ENCODE measurements at regions not wholly inside any gene's neighbourhood (a gene's known extent, or its start where the extent isn't known, plus 50 kb on each side); places are given as distances from the start of the nearest gene placed in this dataset.

GRCh38 chr5:164934561-164934960 lies 1429.1 kb downstream of the MAT2B start:
- no peak for DNase-seq

GRCh38 chr5:164941132-164941531 lies 1435.7 kb downstream of the MAT2B start:
- no peak for DNase-seq

DNA sequence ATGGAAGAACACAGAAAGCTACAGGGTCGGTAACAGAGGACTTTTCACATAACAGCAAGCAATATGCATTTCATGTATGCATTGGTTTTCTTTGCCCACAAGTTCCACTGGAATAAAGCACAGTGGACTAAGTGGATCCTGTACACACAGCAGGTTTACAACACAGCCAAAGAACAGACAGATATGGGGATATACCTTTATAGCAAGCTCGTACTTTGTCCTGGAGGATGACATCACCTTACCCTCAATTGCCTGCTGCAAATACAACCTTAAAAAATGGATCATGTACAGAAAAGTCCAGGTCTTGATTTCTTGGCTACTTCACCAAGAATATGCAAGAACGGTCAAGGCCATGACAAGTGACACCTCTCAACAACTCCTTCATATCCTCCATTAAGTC lies 1445.5 kb downstream of the MAT2B start:
- no peak for DNase-seq

- DNase-seq: no peak
Measured at GRCh38 chr5:164951570-164951969, 1446.2 kb downstream of the MAT2B start.

GRCh38 chr5:164958688-164959087 lies 1453.3 kb downstream of the MAT2B start:
- DNase-seq: no peak

- DNase-seq: no peak
Measured at GRCh38 chr5:164959761-164960160, 1454.3 kb downstream of the MAT2B start.

- DNase-seq: no peak
Measured at GRCh38 chr5:164962329-164962961, 1457.0 kb downstream of the MAT2B start.

- no peak for DNase-seq
Measured at GRCh38 chr5:164966611-164967010, 1461.2 kb downstream of the MAT2B start.

GRCh38 chr5:164967354-164967753 lies 1461.9 kb downstream of the MAT2B start:
- DNase-seq: no peak

DNA sequence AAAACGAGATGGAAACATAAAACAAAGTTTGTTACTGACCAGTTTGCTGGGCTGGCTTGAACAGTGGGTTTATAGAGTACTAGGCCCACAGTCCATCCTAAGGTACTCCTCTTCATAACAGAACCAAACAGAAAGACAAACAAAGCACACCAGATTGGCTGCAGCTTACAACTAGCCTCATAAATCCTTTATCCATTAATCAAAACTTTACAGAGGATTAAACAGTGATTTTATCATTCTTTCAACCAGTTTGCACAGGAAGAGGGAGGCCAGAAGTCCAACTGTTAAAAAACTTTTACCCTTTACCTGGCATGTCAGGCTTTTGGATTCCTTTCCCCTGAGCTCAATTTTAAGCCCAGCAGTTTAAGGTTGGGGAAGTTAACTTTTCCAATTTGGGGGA lies 1467.6 kb downstream of the MAT2B start:
- DNase-seq: no peak

- DNase-seq: no peak
Measured at GRCh38 chr5:164975986-164976385, 1470.6 kb downstream of the MAT2B start.

GRCh38 chr5:164980480-164980879 lies 1475.1 kb downstream of the MAT2B start:
- DNase-seq: no peak

DNA sequence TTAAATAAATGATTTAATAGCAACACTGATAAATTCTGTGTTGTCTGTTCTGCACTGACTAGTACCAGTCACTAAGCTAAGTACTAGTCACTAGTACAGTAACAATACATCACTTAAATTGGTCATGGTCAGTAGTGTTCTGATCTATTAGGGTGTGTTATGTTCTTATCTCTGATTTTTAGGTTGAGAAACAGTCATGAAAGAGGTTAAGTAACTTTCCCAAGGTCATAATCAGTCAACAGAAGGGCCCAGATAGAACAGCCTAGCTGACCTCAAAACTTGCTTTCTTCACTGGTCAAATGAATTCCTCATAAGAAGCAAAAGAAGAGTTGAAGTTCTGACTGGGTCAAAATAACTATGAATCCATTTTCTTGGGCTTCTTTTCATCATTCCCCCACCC lies 1492.7 kb downstream of the MAT2B start:
- no peak for DNase-seq

DNA sequence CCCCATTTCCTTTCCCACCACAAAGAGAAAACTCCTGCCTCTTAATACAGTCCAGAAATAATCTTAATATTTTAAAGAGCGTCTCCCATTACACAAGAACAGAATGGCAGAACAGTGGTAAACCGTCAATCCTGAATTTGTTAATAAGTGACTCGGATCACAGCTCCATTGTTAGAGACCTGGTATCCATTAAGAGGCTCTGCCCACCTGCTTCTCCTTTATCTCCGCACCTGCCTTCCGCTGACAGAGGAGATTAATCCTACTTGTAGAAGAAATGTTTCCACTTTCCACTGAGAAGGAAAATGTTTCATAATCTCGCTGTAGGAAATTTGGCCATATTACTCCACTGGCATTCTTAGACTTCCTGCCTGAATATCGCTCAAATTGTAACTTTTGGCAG lies 1493.2 kb downstream of the MAT2B start:
- DNase-seq: no peak

DNA sequence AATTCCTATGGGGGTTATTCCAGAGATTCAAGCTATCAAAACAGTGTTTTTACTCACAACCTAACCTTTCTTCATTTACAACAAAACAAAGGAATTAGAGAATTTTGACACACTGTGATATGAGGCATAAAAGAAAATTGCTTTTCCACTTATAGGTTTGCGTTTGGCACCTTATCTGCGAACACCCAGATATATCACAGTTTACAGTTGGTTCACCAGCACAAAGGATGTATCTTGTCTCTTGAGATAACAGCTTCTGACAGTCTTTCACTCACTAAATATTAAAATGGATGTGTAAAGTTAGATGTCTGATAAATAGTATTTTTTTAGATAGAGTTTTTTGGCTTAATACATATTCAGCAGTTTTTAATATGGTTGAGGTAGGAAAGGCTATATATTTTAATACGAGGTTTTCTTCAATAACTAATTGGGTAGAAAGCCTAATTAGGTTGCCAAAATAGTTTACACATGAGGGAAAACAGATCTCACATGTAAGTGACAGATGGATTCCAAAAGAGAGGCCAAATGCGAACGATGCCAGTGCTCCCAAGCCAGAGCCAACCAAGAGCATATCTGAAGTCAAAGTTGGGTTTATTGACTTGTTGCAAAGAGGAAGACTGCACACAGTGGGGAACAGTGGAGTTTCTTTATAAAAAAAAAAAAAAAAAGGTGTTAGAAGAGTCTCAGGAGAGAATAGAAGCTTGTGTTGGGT lies 1495.2 kb downstream of the MAT2B start:
- DNase-seq: no peak

DNA sequence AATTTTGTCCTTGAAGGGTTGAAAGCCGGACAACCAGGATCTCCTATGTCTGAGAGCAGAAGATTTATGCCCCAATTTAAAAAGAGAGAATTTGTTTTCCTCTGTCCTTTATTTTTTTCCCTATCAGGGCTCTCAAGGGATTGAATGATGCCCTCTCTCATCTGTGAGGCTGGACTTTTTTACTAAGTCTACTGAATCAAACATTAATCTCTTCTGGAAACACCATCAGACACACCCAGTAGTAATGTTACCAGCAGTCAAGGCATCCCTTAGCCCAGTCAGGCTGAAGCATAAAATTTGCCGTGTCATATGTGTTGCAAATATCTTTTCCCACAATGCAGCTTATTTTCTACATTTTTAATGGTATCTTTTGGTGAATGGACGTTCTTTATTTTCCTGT lies 1497.9 kb downstream of the MAT2B start:
- DNase-seq: no peak

GRCh38 chr5:165004175-165004574 lies 1498.8 kb downstream of the MAT2B start:
- DNase-seq: no peak

DNA sequence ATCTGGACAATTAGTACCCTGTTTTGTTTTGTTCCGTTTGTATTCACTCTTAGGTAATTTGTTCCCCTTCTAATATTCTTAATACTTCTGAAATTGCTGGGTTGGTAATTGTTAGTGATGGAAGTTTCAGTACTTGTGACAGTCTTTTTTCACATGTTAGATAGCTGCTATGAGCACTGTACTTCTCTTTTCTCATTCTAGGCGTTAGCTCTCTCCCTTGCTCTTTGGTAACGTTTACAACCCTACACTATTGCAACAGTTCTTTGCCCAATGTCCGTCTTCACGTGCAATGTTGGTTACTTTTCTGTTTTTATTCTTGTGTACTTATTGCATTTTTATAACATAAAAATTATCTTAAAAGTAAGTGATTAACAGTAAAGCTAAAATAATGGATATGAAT lies 1509.0 kb downstream of the MAT2B start:
- no peak for DNase-seq

GRCh38 chr5:165015126-165015525 lies 1509.7 kb downstream of the MAT2B start:
- no peak for DNase-seq

DNA sequence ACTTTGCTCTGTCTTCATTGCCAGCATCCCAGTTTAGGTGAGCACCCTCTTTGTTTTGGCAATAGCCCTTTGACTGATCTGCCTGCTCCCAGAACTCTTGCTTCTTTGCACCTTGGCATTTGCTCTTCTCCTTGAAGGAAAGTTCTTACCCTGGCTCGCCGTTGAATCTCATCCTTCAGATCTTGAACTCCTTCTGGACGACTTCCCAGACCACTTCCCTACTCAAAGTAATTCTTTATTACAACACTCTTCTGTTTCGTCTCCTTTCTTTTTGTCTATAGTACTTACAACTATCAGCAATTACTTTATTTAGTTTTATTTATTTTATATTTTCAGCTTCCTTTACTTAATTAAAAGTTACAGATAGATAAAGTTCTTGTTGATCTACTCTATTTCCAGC lies 1510.1 kb downstream of the MAT2B start:
- no peak for DNase-seq

DNA sequence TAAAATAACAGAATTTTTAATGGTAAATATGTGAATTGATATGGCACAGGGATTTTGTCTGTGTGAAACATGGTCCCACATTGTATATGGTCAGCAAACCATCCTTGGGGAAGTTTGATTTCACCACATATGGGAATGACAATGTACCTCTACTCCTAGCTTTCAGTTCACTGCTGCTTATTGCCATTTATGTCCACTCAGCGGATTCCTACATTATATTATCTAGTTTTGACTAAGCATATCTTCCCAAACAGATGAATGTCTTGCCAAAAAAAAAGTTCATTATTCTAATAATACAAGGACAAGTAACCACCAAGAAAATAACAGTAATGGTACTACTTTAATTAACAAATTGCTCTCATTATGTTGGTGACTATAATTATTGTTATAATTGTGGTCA lies 1521.6 kb downstream of the MAT2B start:
- DNase-seq: no peak

- DNase-seq: no peak
Measured at GRCh38 chr5:165028356-165028755, 1522.9 kb downstream of the MAT2B start.

- no peak for DNase-seq
Measured at GRCh38 chr5:165029099-165029870, 1523.9 kb downstream of the MAT2B start.

GRCh38 chr5:165030971-165031370 lies 1525.6 kb downstream of the MAT2B start:
- no peak for DNase-seq

Data from T-helper 2 cell (primary cell).